GM12878 (cell line): ENCODE measurements at regions not wholly inside any gene's neighbourhood (a gene's known extent, or its start where the extent isn't known, plus 50 kb on each side); places are given as distances from the start of the nearest gene placed in this dataset.

ENCODE experiments used
- ATAC-seq: fragments of 200-7000 bp; cut with Tn5 transposase; 3 replicates; pipeline ENCODE4 v1.9.1; 2020; ENCODE audit warnings: mild to moderate bottlenecking, moderate library complexity
- BruUV-seq: library from RNA; stranded (reverse); fragments of 400-500 nt; replicated peaks from 2 replicates; lab custom pipeline; 2021; lab: Mats Ljungman, UMichigan
- CTCF ChIA-PET: fragments of 300-600 bp; sonication (Branson Sonifier 250); formaldehyde crosslinking; extraction: SDS; loops from one replicate; lab custom pipeline; 2021; ENCODE audit warnings: inconsistent platforms; lab: Yijun Ruan, JAX
- POLR2A ChIA-PET: fragments of 350-600 bp; formaldehyde crosslinking; extraction: SDS; loops from one replicate; lab custom pipeline; 2021; ENCODE audit warnings: inconsistent platforms; lab: Charles Lee
- RAD21 ChIA-PET: fragments of 300-600 bp; sonication (Branson Sonifier 250); formaldehyde crosslinking; loops from one replicate; lab custom pipeline; 2023; ENCODE audit warnings: antibody characterized with exemption; ENCODE audit not compliant: unreplicated experiment; lab: Charles Lee
- SMC1A ChIA-PET: fragments of 300-600 bp; sonication (Branson Sonifier 250); formaldehyde crosslinking; loops from one replicate; lab custom pipeline; 2023; ENCODE audit not compliant: unreplicated experiment, uncharacterized antibody; lab: Charles Lee
- DNase-seq: peaks from one replicate; pipeline ENCODE4 v3.0.0-alpha.2; 2011; ENCODE audit warnings: low read depth, low spot score
- FAIRE-seq: peaks from 3 replicates; lab custom pipeline; 2011; peaks lifted over from hg19 to GRCh38; lab: Jason Lieb, UNC
- H2AFZ ChIP-seq: 2 replicates; pipeline ENCODE4 v1.6.0; 2011; ENCODE audit warnings: low read depth, low read length, control low read depth; ENCODE audit not compliant: control insufficient read depth
- H3K27ac ChIP-seq: 2 replicates; pipeline ENCODE4 v1.5.1; 2011; ENCODE audit warnings: control low read depth; ENCODE audit not compliant: control insufficient read depth, insufficient read depth
- H3K27me3 ChIP-seq, 2 experiments: replicated peaks in 1 of 2; 2 replicates each; pipeline versions ENCODE4 v1.6.0 to v1.6.1; 2011; ENCODE audit warnings: low read length in 1 of 2; ENCODE audit not compliant: control insufficient read depth in 2 of 2, insufficient read depth in 2 of 2
- H3K36me3 ChIP-seq, 2 experiments: 2 replicates each; pipeline ENCODE4 v1.5.1; 2011; ENCODE audit warnings: low read length in 1 of 2; ENCODE audit not compliant: control insufficient read depth in 2 of 2, insufficient read depth in 2 of 2
- H3K4me1 ChIP-seq: 2 replicates; pipeline ENCODE4 v1.6.1; 2011; ENCODE audit warnings: mild to moderate bottlenecking, low read length, moderate library complexity, mixed read lengths; ENCODE audit not compliant: control insufficient read depth, insufficient read depth
- H3K4me2 ChIP-seq: 2 replicates; pipeline ENCODE4 v1.6.0; 2011; ENCODE audit warnings: control low read depth; ENCODE audit not compliant: control insufficient read depth, insufficient read depth
- H3K4me3 ChIP-seq: fragments of 200-600 bp; sonication (generic); 2 replicates; pipeline ENCODE4 v1.5.1; 2016
- H3K79me2 ChIP-seq: 2 replicates; pipeline ENCODE4 v1.6.0; 2011; ENCODE audit warnings: low read length; ENCODE audit not compliant: control insufficient read depth, insufficient read depth
- H3K9ac ChIP-seq: 2 replicates; pipeline ENCODE4 v1.8.0; 2011; ENCODE audit warnings: low read length, control low read depth, mixed read lengths; ENCODE audit not compliant: control insufficient read depth, insufficient read depth
- H3K9me3 ChIP-seq: replicated peaks from 3 replicates; pipeline ENCODE4 v1.5.1; 2011; ENCODE audit warnings: mild to moderate bottlenecking, low read length; ENCODE audit not compliant: control insufficient read depth, insufficient read depth
- H4K20me1 ChIP-seq: 2 replicates; pipeline ENCODE4 v1.6.0; 2011; ENCODE audit not compliant: control insufficient read depth, insufficient read depth
- NFYA ChIP-seq: IDR thresholded peaks from 2 replicates; pipeline ENCODE4 v1.6.1; 2011; ENCODE audit warnings: low read depth, mild to moderate bottlenecking, low read length, improper control_type of control experiment, borderline replicate concordance
- SIX5 ChIP-seq: IDR thresholded peaks from 2 replicates; pipeline ENCODE4 v1.6.1; 2011; ENCODE audit warnings: mild to moderate bottlenecking, low read depth, low read length, moderate library complexity; ENCODE audit not compliant: severe bottlenecking
- WGBS: methylation state at CpG from one replicate; pipeline ENCODE4 v1.1.6; 2016; ENCODE audit warnings: low lambda C conversion rate; ENCODE audit not compliant: insufficient replicate concordance, insufficient coverage; ENCODE audit errors: missing lambda C conversion rate; 5-methylcytosine and 5-hydroxymethylcytosine counted together
- in situ Hi-C: fragments of 300-500 bp; cut with MboI; formaldehyde crosslinking; loops from 9 replicates; pipeline ENCODE4 v1.14.3; 2018; ENCODE audit warnings: mixed read lengths
- intact Hi-C: fragments of 100-400 bp; cut with micrococcal nuclease; formaldehyde crosslinking; loops from one replicate; pipeline ENCODE4 v1.14.2; 2022; ENCODE audit not compliant: unreplicated experiment
- TF ChIP-seq, protein P1 (sequence below): fragments of 450-650 bp; IDR thresholded peaks from 2 replicates; pipeline ENCODE4 v1.6.1; 2016; ENCODE audit warnings: mild to moderate bottlenecking

DNA sequence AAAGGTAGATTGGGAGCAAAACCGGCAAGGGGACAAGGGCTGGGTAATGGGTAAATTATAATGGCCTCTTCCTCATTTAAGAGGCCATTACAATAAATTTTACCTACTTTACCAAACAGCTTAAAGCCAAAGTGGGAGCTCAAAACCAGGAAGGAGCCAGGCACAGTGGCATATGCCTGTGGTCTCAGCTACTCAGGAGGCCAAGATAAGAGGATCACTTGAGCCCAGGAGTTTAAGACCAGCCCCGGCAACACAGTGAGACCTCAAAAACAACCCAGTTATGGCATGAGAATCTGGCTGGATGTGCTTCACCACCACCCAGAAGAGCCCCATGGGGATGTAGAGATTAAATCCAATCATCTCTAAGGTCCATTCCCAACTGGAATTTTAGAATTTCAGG is 52.9 kb upstream of the TAF8 start:
- no peaks in the 10 kb centered on the region for H3K79me2 ChIP-seq
- H3K36me3 ChIP-seq = no peaks in the 10 kb centered on the region
- ChIA-PET SMC1A (no interaction called here), POLR2A (no interaction called here), CTCF (interaction anchor here (0.7 to 1.0 kb wide), 2 partner anchors 11 to 47 kb away, joined by 3 read pairs; no protein-coding TSS in a partner anchor), RAD21 (no interaction called here)
- FAIRE-seq (no peak), ATAC-seq (no peak), DNase-seq (no peak)
- in situ Hi-C loops = no loop called here
- H3K4me1 ChIP-seq = no peaks in the 10 kb centered on the region
- no peak overlapping the region for H2AFZ ChIP-seq
- no peaks in the 10 kb centered on the region for H3K27me3 ChIP-seq
- BruUV-seq = no TSS peak
- H3K4me3 ChIP-seq = no peak overlapping the region
- H3K27ac ChIP-seq = no peak overlapping the region
- H4K20me1 ChIP-seq = no peaks in the 10 kb centered on the region
- H3K9me3 ChIP-seq = no peaks in the 10 kb centered on the region
- WGBS = 92% methylated on average over 2 of the region's 2 CpGs
- no peak overlapping the region for H3K9ac ChIP-seq
- H3K4me2 ChIP-seq = no peak overlapping the region
- TF ChIP-seq NFYA = no peak
- TF ChIP-seq, protein P1, sequence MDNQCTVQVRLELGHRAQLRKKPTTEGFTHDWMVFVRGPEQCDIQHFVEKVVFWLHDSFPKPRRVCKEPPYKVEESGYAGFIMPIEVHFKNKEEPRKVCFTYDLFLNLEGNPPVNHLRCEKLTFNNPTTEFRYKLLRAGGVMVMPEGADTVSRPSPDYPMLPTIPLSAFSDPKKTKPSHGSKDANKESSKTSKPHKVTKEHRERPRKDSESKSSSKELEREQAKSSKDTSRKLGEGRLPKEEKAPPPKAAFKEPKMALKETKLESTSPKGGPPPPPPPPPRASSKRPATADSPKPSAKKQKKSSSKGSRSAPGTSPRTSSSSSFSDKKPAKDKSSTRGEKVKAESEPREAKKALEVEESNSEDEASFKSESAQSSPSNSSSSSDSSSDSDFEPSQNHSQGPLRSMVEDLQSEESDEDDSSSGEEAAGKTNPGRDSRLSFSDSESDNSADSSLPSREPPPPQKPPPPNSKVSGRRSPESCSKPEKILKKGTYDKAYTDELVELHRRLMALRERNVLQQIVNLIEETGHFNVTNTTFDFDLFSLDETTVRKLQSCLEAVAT = no peak
- no peak for TF ChIP-seq SIX5
- intact Hi-C loops = no loop called here
